ENCODE measurements at regions not wholly inside any gene's neighbourhood (a gene's known extent, or its start where the extent isn't known, plus 50 kb on each side); places are given as distances from the start of the nearest gene placed in this dataset.
"Not testable (repeated sequence)": the region's sequence is repeated elsewhere in the genome, so short reads cannot be mapped to it uniquely, and the experiment has no call there.

- DNase-seq = no peak
Measured at GRCh38 chr3:6392123-6392522, 468.8 kb upstream of the GRM7 start.

DNA sequence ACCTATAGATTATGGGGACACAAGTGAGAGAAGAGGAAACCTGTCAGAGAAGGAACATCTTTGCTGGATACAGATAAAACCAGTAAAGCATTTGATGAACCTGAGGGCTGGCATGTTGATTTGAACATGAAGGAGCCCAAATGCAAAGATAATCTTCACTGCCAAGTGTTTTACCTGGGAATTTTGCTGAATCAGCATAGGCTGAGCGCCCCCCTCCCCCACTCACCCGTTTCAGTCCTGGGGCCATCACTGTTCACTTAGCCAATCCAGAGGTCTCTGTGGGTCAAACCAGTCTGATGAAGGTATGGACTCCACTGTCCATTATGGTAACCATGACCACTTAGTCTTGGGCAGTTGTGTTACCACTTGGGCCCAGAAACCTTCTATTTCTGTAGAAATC lies 466.0 kb upstream of the GRM7 start:
- DNase-seq = no peak

- DNase-seq = no peak
Measured at GRCh38 chr3:6396631-6397030, 464.3 kb upstream of the GRM7 start.

- not testable (repeated sequence) for DNase-seq
Measured at GRCh38 chr3:6402666-6403065, 458.2 kb upstream of the GRM7 start.

GRCh38 chr3:6406923-6407322 lies 454.0 kb upstream of the GRM7 start:
- DNase-seq = not testable (repeated sequence)

DNA sequence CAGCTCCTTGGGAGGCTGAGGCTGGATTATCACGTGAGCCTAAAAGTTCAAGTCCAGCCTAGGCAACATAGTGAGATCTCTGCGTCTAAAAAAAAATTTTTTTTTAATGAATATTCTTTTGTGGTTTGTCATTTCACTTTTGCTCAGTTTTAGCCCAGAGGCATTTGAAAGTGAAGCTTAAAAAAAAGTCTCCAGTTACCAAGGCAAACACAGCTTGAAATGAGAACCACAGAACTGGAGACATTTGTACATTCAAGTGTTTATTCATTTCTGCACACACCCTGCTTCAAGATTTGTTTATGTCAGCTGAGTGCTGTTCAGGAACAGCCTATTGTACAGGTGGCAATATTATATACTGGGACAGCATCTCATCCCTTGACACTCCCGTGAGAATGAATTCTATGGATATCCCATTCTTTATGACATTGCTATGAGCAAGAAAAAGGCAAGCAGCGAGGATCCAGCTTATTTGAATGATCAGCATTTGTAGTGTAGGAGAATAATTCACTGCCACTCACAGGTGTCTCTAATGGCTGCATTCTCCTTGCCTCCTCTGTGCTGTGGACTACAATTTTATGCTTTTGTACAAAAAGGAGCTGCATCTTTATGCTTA lies 444.8 kb upstream of the GRM7 start:
- no peak for DNase-seq

DNA sequence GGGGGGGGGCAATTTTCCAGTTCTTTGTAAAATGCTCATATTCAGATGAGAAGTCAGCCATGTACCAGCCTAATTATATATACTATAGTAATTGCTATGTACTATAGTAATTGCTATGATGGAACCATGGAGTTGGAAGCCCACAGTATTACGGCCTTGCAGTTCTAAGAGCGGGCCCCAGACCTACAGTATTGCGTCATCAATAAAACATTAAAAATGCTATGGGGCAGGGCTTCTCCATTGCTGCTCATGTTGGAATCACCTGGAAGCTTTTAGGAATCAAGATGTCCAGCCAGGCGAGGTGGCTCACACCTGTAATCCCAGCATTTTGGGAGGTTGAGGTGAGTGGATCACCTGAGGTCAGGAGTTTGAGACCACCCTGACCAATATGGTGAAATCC lies 443.7 kb upstream of the GRM7 start:
- DNase-seq = no peak

DNA sequence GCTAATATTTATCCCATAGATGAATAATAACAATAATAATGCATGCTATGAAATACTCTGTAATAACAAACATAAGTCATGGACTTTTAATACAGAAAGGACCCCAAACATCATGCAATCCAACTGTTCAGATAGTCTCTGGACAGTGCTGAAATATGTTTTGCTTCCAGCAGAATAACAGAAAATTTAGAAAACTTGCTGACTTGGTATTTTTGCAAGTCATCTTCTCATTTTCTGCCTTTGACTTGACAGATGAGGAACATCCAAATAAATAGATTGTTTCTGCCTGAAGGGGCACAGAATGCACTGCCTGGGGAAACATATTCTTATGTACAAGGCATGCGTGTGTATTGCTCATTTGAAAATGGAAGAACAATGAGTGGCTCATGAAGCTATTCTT lies 442.4 kb upstream of the GRM7 start:
- DNase-seq = no peak

DNA sequence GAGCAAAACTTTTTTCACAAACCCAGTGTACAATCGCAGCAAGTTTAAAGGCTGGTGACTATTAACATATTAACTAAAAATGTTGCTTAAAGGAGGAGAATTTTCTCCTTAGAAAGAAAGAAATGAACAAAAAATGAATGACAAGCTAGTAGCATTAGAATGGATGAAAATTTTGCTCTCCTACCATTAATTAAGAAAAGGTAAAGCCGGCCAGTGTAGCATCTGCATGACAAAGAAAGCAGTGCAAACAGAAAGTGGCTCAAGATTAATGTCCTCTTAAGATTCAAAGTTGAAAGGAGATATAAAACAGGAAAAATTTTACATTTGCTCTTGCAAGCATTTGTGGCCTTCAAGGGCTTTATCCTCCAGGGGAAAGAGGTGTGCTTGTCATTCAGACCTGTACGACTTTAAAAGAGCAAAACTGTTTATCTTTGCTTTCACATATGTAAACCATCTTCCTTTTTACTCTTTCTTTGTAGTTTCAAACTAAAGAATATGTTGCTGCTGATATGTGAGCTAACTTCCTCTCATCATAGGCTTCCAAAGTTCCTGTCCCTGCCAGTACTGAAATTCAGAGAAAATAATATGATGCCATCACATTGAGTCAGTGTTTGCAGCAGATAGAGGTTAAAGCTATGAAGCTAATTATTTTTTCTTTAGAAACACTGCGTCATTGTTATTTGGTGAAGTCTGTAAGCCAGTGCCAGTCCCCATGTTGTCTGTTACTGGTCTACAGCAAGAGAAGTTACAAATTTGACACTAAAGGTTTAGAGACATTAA lies 439.1 kb upstream of the GRM7 start:
- no peak for DNase-seq

DNA sequence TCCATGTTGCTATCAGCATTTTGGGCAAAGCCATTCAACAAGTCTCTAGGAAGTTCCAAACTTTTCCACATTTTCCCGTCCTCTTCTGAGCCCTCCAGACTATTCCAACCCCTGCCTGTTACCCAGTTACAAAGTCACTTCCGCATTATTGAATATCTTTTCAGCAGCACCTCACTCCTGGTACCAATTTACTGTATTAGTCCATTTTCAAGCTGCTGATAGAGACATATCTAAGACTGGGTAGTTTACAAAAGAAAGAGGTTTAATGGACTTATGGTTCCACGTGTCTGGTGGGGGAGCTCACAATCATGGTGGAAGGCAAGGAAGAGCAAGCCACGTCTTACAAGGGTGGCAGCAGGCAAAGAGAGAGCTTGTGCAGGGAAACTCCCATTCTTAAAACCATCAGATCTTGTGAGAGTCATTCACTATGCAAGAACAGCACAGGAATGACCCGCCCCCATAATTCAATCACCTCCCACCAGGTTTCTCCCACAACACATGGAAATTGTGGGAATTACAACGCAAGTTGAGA lies 435.6 kb upstream of the GRM7 start:
- no peak for DNase-seq

DNA sequence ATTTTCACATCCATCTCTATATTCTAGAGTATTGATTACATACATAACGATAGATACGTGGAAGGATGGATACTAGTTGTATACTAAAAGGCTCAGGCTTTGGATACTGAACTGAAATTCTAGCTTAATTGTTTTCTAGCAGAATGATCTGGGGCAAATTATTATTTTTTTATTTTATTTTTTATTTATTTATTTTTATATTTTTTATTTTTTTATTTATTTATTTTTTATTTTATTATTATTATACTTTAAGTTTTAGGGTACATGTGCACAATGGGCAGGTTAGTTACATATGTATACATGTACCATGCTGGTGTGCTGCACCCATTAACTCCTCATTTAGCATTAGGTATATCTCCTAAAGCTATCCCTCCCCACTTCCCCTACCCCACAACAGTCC lies 432.6 kb upstream of the GRM7 start:
- not testable (repeated sequence) for DNase-seq

DNA sequence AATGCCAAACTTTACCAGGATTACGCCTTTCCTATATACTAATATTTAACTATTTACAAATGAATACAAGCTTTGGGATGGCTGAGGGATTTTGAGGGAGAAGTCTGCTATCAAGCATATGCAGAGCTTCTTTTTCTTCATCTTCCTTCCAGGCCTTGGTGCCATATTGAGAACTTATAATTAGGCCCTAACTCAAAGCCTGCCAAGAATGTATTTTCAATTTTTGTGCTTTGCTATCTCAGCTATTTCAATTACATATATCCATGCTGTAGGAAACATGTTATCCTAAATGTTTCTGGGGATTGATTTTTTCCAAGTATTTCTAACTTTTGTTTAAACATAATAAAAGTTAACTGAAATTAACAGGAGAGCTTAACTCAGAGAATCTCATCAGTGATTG lies 425.0 kb upstream of the GRM7 start:
- DNase-seq = no peak

- no peak for DNase-seq
Measured at GRCh38 chr3:6437631-6438030, 423.3 kb upstream of the GRM7 start.

DNA sequence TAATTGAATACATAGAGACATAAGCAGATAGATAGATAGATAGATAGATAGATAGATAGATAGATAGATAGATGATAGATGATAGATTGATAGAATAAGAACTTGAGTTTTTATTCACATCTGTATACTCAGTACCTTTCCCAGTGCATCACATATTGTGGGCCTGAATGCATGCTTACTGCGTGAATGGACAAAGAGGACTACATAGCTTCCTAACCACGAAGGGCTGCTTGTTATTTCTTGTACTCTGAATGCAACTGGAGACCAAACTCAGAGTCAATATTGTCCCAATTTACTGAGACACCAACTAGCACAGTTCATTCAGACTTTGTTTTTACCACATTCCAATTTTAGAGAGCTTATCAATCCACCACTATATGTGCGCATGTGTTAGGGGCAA lies 422.9 kb upstream of the GRM7 start:
- DNase-seq = no peak

- no peak for DNase-seq
Measured at GRCh38 chr3:6439226-6439625, 421.7 kb upstream of the GRM7 start.

DNA sequence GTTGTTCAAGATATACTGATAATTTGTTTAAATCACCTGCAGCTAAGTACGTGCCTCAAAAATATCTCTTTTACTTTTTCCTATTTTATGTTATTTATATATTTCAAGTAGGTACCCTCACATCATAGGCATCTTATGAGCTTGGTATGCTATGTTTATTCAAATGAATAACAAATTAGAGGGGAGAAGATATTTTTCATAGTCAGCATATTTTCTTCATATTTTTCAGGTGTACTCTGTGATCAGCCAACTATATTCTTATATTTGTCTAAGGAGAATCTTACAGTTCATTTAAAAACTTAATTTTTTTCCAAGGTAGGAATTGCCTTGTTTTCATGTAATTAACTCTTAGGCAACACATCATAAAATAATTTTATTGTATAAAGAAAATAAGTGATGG lies 421.1 kb upstream of the GRM7 start:
- no peak for DNase-seq

- DNase-seq = no peak
Measured at GRCh38 chr3:6444888-6445658, 415.8 kb upstream of the GRM7 start.

GRCh38 chr3:6447166-6447801 lies 413.6 kb upstream of the GRM7 start:
- DNase-seq = no peak

DNA sequence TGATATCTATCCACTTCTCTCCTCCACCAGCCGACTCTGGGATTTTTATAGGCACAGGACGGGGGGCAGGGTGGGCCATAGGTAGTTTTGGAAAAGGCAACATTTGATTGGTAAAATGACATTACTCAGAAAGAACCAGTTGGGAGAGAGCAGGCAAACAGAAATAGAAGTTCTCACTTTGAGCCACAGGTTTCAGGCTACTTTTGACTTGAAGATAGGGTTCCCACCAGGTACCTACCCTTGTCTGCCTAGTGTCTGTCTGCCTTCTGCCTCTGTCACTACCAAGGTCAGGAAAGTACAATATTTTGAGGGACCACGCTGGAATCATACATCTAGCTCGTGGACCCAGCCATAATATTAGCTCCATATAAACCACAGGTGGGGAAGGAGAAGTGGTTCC lies 412.9 kb upstream of the GRM7 start:
- no peak for DNase-seq

DNA sequence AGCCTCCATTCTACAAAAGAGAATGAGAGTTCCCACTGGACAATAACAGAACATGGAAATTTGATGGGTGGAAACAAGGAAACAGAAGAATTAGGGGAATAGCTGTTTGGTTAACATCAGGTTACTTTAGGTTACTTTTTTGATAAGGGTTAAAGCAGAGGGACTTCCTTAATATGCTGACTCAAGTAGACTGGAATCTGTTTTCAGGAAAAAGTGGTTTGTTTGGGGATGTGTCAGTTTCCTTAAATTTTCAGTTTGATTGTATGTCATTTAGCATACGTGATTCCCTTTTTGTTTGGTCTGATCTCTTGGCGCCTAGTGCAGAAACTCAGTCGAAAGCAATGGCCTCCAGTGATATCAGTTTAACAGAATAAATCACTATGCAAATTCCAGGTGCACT lies 411.8 kb upstream of the GRM7 start:
- DNase-seq = no peak

DNA sequence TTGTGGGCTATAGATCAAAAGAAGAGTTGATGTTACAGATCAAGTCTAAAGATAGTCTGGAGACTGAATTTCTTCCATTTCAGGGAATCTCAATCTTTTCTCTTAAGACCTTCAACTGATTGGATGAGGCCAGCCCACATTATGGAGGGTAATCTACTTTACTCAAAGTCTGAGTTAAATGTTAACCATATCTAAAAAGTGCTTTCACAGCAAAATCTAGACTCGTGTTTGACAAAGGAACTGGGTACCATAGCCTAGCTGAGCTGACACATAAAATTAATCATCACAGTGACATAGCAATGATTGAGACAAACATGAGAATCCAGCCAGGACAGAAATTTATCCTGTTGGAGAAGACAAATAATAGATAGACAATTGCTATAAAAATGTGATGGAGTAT lies 407.9 kb upstream of the GRM7 start:
- DNase-seq = no peak

GRCh38 chr3:6455031-6455430 lies 405.9 kb upstream of the GRM7 start:
- no peak for DNase-seq

GRCh38 chr3:6467186-6467585 lies 393.7 kb upstream of the GRM7 start:
- no peak for DNase-seq
